AG04450 (cell line): ENCODE measurements at regions not wholly inside any gene's neighbourhood (a gene's known extent, or its start where the extent isn't known, plus 50 kb on each side); places are given as distances from the start of the nearest gene placed in this dataset.

Experiments
- CTCF ChIA-PET: fragments of 300-600, 350-600 bp; formaldehyde crosslinking; extraction: SDS; loops from one replicate; lab custom pipeline; 2022; ENCODE audit warnings: antibody characterized with exemption, inconsistent platforms; lab: Charles Lee
- POLR2A ChIA-PET: fragments of 350-600 bp; formaldehyde crosslinking; extraction: SDS; loops from one replicate; lab custom pipeline; 2021; ENCODE audit warnings: antibody characterized with exemption, inconsistent platforms; lab: Yijun Ruan, JAX
- DNase-seq: peaks from one replicate; pipeline ENCODE4 v3.0.0-alpha.2; 2011; ENCODE audit warnings: low read depth, low spot score
- H3K27ac ChIP-seq: one replicate; pipeline ENCODE4 v1.5.1; 2012; ENCODE audit warnings: low read depth, low read length, control low read depth
- H3K27me3 ChIP-seq: one replicate; pipeline ENCODE4 v1.6.0; 2012; ENCODE audit warnings: low read length; ENCODE audit not compliant: control insufficient read depth, insufficient read depth
- H3K4me3 ChIP-seq: 2 replicates; pipeline ENCODE4 v1.5.1; 2011; ENCODE audit warnings: mild to moderate bottlenecking, low read depth, low read length, control low read depth
- H3K9me3 ChIP-seq: 2 replicates; pipeline ENCODE4 v1.5.1; 2012; ENCODE audit warnings: low read length; ENCODE audit not compliant: control insufficient read depth, insufficient read depth
- CTCF ChIP-seq: IDR thresholded peaks from 2 replicates; pipeline ENCODE4 v1.5.1; 2011; ENCODE audit warnings: low read depth, low read length, control low read depth, inconsistent platforms

- H3K27ac ChIP-seq = no peak overlapping the region
- no peak for TF ChIP-seq CTCF
- ChIA-PET POLR2A (no interaction called here), CTCF (no interaction called here)
- H3K27me3 ChIP-seq = no peaks in the 10 kb centered on the region
- no peak overlapping the region for H3K4me3 ChIP-seq
- no peak for DNase-seq
- H3K9me3 ChIP-seq = no peaks in the 10 kb centered on the region; the same call in 1 of the 2 replicates
Measured at GRCh38 chr12:105440037-105440664, 109.7 kb downstream of the C12orf75 start.

DNA sequence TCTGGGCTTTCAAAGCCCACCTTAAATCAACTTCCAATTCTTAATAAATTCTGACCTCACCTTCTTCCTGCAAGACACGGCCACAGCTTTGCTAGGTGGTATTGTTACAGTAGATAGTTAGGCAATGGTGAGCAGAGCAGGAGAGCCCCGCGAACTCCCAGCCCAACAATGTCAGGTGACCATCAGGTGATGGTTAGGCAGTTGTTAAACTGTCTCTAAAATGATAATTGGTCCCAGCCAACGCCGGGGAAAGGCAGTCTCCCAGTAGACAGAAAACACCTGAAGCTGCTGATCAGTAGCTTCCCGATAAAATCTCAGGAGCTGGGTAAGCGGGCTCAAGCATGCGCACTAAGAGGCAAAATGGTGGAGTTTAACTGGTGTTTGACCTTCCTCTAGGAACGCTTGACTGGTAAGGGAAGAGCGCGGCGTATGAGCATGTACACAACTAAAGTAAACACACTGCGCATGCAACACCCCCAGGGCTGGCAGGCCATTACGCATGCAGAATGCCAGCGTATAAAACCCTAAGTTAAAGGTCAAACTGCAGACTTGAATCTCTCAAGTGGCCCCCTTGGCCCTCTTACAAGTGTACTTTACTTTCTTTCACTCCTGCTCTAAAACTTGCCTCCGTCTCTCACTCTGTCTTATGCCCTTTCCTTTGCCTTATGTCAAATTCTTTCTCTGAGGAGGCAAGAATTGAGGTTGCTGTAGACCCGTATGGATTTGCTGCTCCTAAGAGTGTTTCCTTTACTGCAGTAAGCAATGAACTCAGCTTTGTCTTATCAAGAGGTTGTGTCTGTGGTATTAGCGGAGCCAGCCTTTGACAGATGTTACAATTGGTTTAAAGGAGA lies 113.5 kb downstream of the C12orf75 start:
- ChIA-PET CTCF (no interaction called here), POLR2A (no interaction called here)
- Histone ChIP-seq H3K27me3 (no peaks in the 10 kb centered on the region), H3K4me3 (no peak overlapping the region), H3K9me3 (no peaks in the 10 kb centered on the region; the same call in 1 of the 2 replicates), H3K27ac (no peak overlapping the region)
- no peak for DNase-seq
- no peak for TF ChIP-seq CTCF

DNA sequence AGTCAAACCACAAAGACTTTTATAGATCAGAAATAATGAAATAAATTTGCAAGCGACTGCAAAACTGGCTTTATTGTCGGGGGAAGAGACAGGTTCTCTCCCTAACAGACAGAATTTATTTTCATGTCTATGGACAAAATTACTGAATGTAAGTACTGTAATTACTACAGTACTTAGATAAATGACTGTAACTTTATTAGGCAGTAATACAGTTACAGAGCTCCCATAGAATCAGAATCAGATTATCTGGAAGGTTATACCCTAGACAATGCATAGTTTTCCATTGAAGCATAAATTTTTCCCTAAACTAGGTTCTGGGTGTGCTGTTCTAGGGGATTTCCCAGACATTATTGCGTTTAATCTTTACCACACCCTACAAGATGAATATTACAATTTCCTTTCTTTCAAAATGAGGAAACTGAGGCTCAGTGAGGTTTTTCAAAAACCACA lies 114.2 kb downstream of the C12orf75 start:
- DNase-seq = no peak
- H3K27ac ChIP-seq = no peak overlapping the region
- TF ChIP-seq CTCF = no peak
- no peaks in the 10 kb centered on the region; the same call in 1 of the 2 replicates for H3K9me3 ChIP-seq
- H3K4me3 ChIP-seq = no peak overlapping the region
- CTCF ChIA-PET = interaction anchor here (0.6 to 0.7 kb wide), 5 partner anchors 13 to 1396 kb away, joined by 3 to 6 read pairs (median 3); no protein-coding TSS in a partner anchor
- POLR2A ChIA-PET = interaction anchor here (0.7 kb wide), 1 partner anchor 318 kb away, joined by 4 read pairs; no protein-coding TSS in a partner anchor
- H3K27me3 ChIP-seq = no peaks in the 10 kb centered on the region

- H3K9me3 ChIP-seq = no peaks in the 10 kb centered on the region; the same call in 1 of the 2 replicates
- no peak overlapping the region for H3K4me3 ChIP-seq
- CTCF ChIA-PET = interaction anchor here (0.6 to 1.2 kb wide), 6 partner anchors 13 to 1396 kb away, joined by 3 to 6 read pairs (median 3); no protein-coding TSS in a partner anchor
- POLR2A ChIA-PET = interaction anchor here (0.7 kb wide), 1 partner anchor 318 kb away, joined by 4 read pairs; no protein-coding TSS in a partner anchor
- no peak for DNase-seq
- TF ChIP-seq CTCF = no peak
- no peaks in the 10 kb centered on the region for H3K27me3 ChIP-seq
- H3K27ac ChIP-seq = no peak overlapping the region
Measured at GRCh38 chr12:105445249-105445648, 114.8 kb downstream of the C12orf75 start.
